Trophoblast cell (in vitro differentiated cells and primary cell): ENCODE measurements at regions not wholly inside any gene's neighbourhood (a gene's known extent, or its start where the extent isn't known, plus 50 kb on each side); places are given as distances from the start of the nearest gene placed in this dataset.

Experiments
- DNase-seq, 2 donors: peaks; one replicate each; pipeline ENCODE4 v3.0.0-alpha.2; 2016
- H2AFZ ChIP-seq: 2 replicates; pipeline ENCODE4 v1.6.1; 2013; ENCODE audit warnings: low read length, moderate library complexity, mild to moderate bottlenecking; ENCODE audit not compliant: insufficient read depth, poor library complexity
- H2AK5ac ChIP-seq: 2 replicates; pipeline ENCODE4 v1.6.1; 2013; ENCODE audit warnings: mild to moderate bottlenecking, low read length
- H2BK120ac ChIP-seq: 2 replicates; pipeline ENCODE4 v1.6.1; 2013; ENCODE audit warnings: low read length, mild to moderate bottlenecking, moderate library complexity; ENCODE audit not compliant: insufficient read depth, poor library complexity
- H2BK12ac ChIP-seq: 2 replicates; pipeline ENCODE4 v1.6.1; 2013; ENCODE audit warnings: mild to moderate bottlenecking, low read length, moderate library complexity
- H2BK5ac ChIP-seq: 2 replicates; pipeline ENCODE4 v1.6.1; 2013; ENCODE audit warnings: low read length, low read depth, moderate library complexity, mild to moderate bottlenecking; ENCODE audit not compliant: poor library complexity
- H3K14ac ChIP-seq: 2 replicates; pipeline ENCODE4 v1.6.1; 2013; ENCODE audit warnings: mild to moderate bottlenecking, low read length
- H3K18ac ChIP-seq: 2 replicates; pipeline ENCODE4 v1.6.1; 2013; ENCODE audit warnings: mild to moderate bottlenecking, low read length
- H3K23ac ChIP-seq: 2 replicates; pipeline ENCODE4 v1.6.1; 2013; ENCODE audit warnings: low read length
- H3K27ac ChIP-seq: 2 replicates; pipeline ENCODE4 v1.5.1; 2013; ENCODE audit warnings: low read depth, mild to moderate bottlenecking, inconsistent platforms, low read length, moderate library complexity
- H3K27me3 ChIP-seq: 2 replicates; pipeline ENCODE4 v1.6.1; 2013; ENCODE audit warnings: inconsistent platforms, mild to moderate bottlenecking, low read length, moderate library complexity; ENCODE audit not compliant: insufficient read depth
- H3K36me3 ChIP-seq, 2 experiments: 1 replicate in 1 of 2; 2 replicates in 1 of 2; pipeline ENCODE4 v1.6.1; 2013; ENCODE audit warnings: low read length in 2 of 2, mild to moderate bottlenecking in 2 of 2, moderate library complexity in 1 of 2; ENCODE audit not compliant: insufficient read depth in 2 of 2, control insufficient read depth in 1 of 2
- H3K4ac ChIP-seq: 2 replicates; pipeline ENCODE4 v1.6.1; 2013; ENCODE audit warnings: low read depth, mild to moderate bottlenecking, low read length, moderate library complexity
- H3K4me1 ChIP-seq, 2 experiments: 1 replicate in 1 of 2; 2 replicates in 1 of 2; pipeline ENCODE4 v1.6.1; 2013; ENCODE audit warnings: low read length in 2 of 2, mild to moderate bottlenecking in 2 of 2, moderate library complexity in 1 of 2; ENCODE audit not compliant: insufficient read depth in 2 of 2, control insufficient read depth in 1 of 2
- H3K4me2 ChIP-seq: 2 replicates; pipeline ENCODE4 v1.6.1; 2013; ENCODE audit warnings: inconsistent platforms, mild to moderate bottlenecking, low read length, moderate library complexity
- H3K4me3 ChIP-seq: 2 replicates; pipeline ENCODE4 v1.5.1; 2013; ENCODE audit warnings: mild to moderate bottlenecking, low read depth, low read length, inconsistent platforms
- H3K79me1 ChIP-seq: one replicate; pipeline ENCODE4 v1.6.1; 2013; ENCODE audit warnings: low read length
- H3K79me2 ChIP-seq: 2 replicates; pipeline ENCODE4 v1.6.1; 2013; ENCODE audit warnings: low read length, mild to moderate bottlenecking; ENCODE audit not compliant: control insufficient read depth, insufficient read depth, poor library complexity
- H3K9ac ChIP-seq: 2 replicates; pipeline ENCODE4 v1.6.1; 2013; ENCODE audit warnings: mild to moderate bottlenecking, low read length
- H3K9me3 ChIP-seq: 2 replicates; pipeline ENCODE4 v1.6.1; 2013; ENCODE audit warnings: low read depth, mild to moderate bottlenecking, control low read depth, inconsistent platforms, low read length; ENCODE audit not compliant: insufficient read depth
- H4K12ac ChIP-seq: 2 replicates; pipeline ENCODE4 v1.6.1; 2013; ENCODE audit warnings: low read depth, mild to moderate bottlenecking, low read length, moderate library complexity
- H4K8ac ChIP-seq: 2 replicates; pipeline ENCODE4 v1.6.1; 2013; ENCODE audit warnings: low read depth, mild to moderate bottlenecking, low read length, moderate library complexity
- H4K91ac ChIP-seq: one replicate; pipeline ENCODE4 v1.6.1; 2013; ENCODE audit warnings: low read depth, mild to moderate bottlenecking, low read length, moderate library complexity
- WGBS: extraction: QIAGEN DNeasy Blood & Tissue Kit; methylation state at CpG from one replicate; pipeline ENCODE4 v1.1.7; 2013; ENCODE audit warnings: missing lambda C conversion rate; ENCODE audit not compliant: insufficient read length, insufficient coverage; ENCODE audit errors: extremely low coverage; 5-methylcytosine and 5-hydroxymethylcytosine counted together

DNA sequence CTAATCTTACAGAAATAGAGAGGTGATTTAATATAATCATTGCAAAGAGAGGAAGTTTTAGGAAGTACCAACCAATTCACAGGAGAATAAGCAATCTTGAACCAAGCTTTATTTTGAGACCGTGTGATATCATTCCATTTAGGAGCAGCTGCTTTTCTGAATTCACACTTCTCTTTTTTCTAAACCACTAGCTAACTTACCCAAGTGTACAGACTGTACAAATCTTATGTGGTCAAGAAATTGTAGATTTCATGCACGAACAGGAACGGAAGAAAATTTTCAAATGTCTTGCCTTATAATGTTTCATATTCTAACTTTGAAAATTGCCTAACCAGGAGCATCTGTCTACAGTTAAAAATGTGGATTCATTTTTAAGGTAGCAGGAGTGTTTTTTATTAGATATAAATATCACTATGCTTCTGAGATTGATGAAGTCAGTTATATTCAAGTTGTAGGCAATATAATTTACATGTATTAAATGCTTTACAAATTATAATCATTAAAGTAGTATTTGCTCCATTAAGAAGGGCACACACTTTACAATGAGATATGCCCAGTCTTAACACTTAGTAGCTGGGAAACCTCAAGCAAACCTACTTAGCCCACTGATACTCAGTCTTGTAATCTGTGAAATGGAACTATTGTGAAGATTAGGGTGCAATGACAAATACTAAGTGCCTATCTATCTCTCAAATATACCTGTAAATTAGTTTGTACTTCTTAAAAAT lies 86.7 kb upstream of the FOXN2 start:
- Histone ChIP-seq H3K4ac (no peak overlapping the region), H4K91ac (no peak overlapping the region), H3K79me2 (no peaks in the 10 kb centered on the region), H3K4me3 (no peak overlapping the region), H2AFZ (no peak overlapping the region), H3K36me3 (no peaks in the 10 kb centered on the region), H4K8ac (no peak overlapping the region), H2BK5ac (no peak overlapping the region), H3K14ac (no peak overlapping the region), H3K4me2 (no peak overlapping the region), H2BK120ac (no peak overlapping the region), H3K9me3 (no peaks in the 10 kb centered on the region), H3K4me1 (no peaks in the 10 kb centered on the region), H3K23ac (no peak overlapping the region), H3K9ac (no peak overlapping the region), H4K12ac (no peak overlapping the region), H2BK12ac (no peak overlapping the region), H3K18ac (no peak overlapping the region), H3K27ac (no peak overlapping the region), H3K79me1 (no peaks in the 10 kb centered on the region), H3K27me3 (no peaks in the 10 kb centered on the region), H2AK5ac (no peak overlapping the region)
- peak in 1 of 2 donors; percentile 17 for DNase-seq
- WGBS = no CpG with 5 or more reads among the region's 3 CpGs

DNA sequence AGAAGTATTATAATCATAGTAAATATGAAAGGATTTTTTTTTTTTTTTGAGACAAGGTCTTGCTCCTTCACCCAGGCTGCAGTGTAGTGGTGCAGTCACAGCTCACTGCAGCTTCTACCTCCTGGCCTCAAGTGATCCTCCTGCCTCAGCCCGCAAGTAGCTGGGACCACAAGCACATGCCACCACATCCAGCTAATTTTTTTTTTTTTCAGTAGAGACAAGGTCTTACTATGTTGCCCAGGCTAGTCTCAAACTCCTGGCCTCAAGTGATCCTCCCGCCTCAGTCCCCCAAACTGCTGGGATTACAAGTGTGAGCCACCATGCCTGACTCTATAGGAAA lies 86.2 kb upstream of the FOXN2 start:
- Histone ChIP-seq H3K79me2 (no peaks in the 10 kb centered on the region), H3K27ac (no peak overlapping the region), H4K8ac (no peak overlapping the region), H4K12ac (no peak overlapping the region), H2BK5ac (no peak overlapping the region), H2AFZ (no peak overlapping the region), H3K14ac (no peak overlapping the region), H3K79me1 (no peaks in the 10 kb centered on the region), H4K91ac (no peak overlapping the region), H3K27me3 (no peaks in the 10 kb centered on the region), H2BK120ac (no peak overlapping the region), H3K4ac (no peak overlapping the region), H3K18ac (no peak overlapping the region), H3K4me2 (no peak overlapping the region), H3K36me3 (no peaks in the 10 kb centered on the region), H2AK5ac (no peak overlapping the region), H3K9ac (no peak overlapping the region), H2BK12ac (no peak overlapping the region), H3K4me1 (no peaks in the 10 kb centered on the region), H3K23ac (no peak overlapping the region), H3K4me3 (no peak overlapping the region), H3K9me3 (no peaks in the 10 kb centered on the region)
- WGBS = no CpG with 5 or more reads among the region's 2 CpGs
- DNase-seq = no peak

DNA sequence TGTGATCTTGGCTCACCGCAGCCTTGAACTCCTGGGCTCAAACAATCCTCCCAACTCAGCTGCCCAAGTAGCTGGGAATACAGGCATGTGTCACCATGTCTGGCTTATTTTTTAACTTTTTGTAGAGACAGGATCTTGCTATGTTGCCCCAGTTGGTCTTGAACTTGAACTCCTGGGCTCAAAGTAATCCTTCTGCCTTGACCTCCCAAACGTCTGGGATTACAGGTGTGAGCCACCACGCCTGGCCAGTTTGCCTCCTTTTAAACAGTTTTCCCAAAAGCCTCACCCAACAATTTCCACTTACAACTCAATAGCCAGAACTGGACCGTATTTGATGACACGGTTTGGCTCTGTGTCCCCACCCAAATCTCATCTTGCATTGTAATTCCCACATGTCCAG lies 85.4 kb upstream of the FOXN2 start:
- no peaks in the 10 kb centered on the region for H3K79me2 ChIP-seq
- DNase-seq = no peak
- no peaks in the 10 kb centered on the region for H3K36me3 ChIP-seq
- no peak overlapping the region for H2AK5ac ChIP-seq
- no peak overlapping the region for H4K12ac ChIP-seq
- H3K18ac ChIP-seq = no peak overlapping the region
- no peaks in the 10 kb centered on the region for H3K79me1 ChIP-seq
- H3K4me3 ChIP-seq = no peak overlapping the region
- no peak overlapping the region for H4K91ac ChIP-seq
- H3K4ac ChIP-seq = no peak overlapping the region
- H3K23ac ChIP-seq = no peak overlapping the region
- H2BK120ac ChIP-seq = no peak overlapping the region
- no peak overlapping the region for H3K14ac ChIP-seq
- H3K9me3 ChIP-seq = no peaks in the 10 kb centered on the region
- H3K27me3 ChIP-seq = no peaks in the 10 kb centered on the region
- H3K9ac ChIP-seq = no peak overlapping the region
- H3K27ac ChIP-seq = no peak overlapping the region
- no peak overlapping the region for H2AFZ ChIP-seq
- H3K4me2 ChIP-seq = no peak overlapping the region
- H3K4me1 ChIP-seq = no peaks in the 10 kb centered on the region
- no peak overlapping the region for H2BK5ac ChIP-seq
- no CpG with 5 or more reads among the region's 5 CpGs for WGBS
- no peak overlapping the region for H2BK12ac ChIP-seq
- H4K8ac ChIP-seq = no peak overlapping the region

DNA sequence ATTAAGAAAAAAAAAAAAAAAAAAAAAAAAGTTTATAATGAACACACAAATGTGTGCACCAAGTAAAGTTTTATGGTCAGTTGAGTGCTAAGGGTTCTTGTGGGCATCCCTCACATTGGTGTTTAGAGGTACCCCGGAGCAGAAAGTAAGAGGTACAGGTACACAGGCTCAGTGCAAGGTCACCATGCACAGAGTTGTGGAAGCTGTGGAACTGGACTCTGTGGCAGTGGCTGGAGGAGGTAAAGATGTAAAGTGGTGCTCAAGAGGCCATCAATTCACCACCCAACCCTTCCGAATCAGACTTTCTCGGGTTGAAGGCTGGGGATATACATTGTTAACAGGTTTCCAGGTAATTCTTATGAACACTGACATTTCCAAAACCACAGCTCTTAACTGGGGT lies 83.6 kb upstream of the FOXN2 start:
- no peak overlapping the region for H3K9ac ChIP-seq
- no peaks in the 10 kb centered on the region for H3K4me1 ChIP-seq
- H2AK5ac ChIP-seq = no peak overlapping the region
- H3K27ac ChIP-seq = no peak overlapping the region
- no peak overlapping the region for H3K4ac ChIP-seq
- no peak overlapping the region for H2BK120ac ChIP-seq
- no peak overlapping the region for H3K4me2 ChIP-seq
- no peak overlapping the region for H4K12ac ChIP-seq
- H4K91ac ChIP-seq = no peak overlapping the region
- no CpG with 5 or more reads among the region's 3 CpGs for WGBS
- H3K18ac ChIP-seq = no peak overlapping the region
- no peak overlapping the region for H4K8ac ChIP-seq
- H3K79me1 ChIP-seq = no peaks in the 10 kb centered on the region
- no peak overlapping the region for H3K23ac ChIP-seq
- no peak for DNase-seq
- no peak overlapping the region for H3K14ac ChIP-seq
- no peaks in the 10 kb centered on the region for H3K36me3 ChIP-seq
- H2AFZ ChIP-seq = no peak overlapping the region
- no peak overlapping the region for H2BK5ac ChIP-seq
- no peak overlapping the region for H2BK12ac ChIP-seq
- no peak overlapping the region for H3K4me3 ChIP-seq
- H3K27me3 ChIP-seq = no peaks in the 10 kb centered on the region
- H3K9me3 ChIP-seq = no peaks in the 10 kb centered on the region
- H3K79me2 ChIP-seq = no peaks in the 10 kb centered on the region
